ENCODE measurements at regions not wholly inside any gene's neighbourhood (a gene's known extent, or its start where the extent isn't known, plus 50 kb on each side); places are given as distances from the start of the nearest gene placed in this dataset.

DNA sequence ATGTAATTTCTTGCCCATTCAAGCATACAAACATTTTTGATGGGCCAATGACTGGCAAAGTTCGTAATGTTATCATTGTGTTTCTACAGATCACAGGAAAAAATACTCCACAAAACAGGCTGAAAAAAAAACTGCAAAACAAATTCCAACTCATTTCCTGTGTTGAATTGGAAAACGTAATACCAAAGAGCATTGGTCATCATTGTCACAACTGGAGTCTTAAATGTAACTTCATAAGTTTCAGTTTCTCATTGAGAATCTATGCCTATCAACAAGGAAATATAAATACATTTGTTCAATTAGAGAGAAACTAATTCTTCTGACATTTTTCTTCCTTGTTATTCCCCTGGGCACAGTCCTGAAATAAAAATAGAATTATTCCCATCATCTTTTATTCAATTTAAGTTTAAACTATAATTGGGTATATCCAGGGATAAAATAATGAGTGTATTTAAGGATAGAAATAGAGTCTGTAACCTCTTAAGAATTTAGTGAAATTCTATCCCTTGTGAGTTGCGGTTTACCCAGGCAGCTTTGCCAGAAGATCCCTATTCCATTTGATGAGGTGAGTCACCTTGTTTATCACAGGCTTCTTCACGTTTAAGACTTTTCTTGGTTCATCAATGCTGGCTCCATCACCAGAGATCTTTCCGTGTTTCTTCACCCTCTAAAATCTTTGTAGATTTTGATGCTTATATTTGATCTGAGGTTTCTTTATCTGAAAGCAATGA lies 112.7 kb upstream of the ITGA1 start:
- Mint-ChIP-seq H3K27ac (no peak overlapping the region), H3K4me3 (no peak overlapping the region), H3K27me3 (ENCODE audit: low read depth) (peaks cover 41% of the 10 kb centered on the region), H3K36me3 (ENCODE audit: low read depth) (no peaks in the 10 kb centered on the region), H3K4me1 (ENCODE audit: low read depth) (peaks cover 9% of the 10 kb centered on the region), H3K9me3 (no peaks in the 10 kb centered on the region)

DNA sequence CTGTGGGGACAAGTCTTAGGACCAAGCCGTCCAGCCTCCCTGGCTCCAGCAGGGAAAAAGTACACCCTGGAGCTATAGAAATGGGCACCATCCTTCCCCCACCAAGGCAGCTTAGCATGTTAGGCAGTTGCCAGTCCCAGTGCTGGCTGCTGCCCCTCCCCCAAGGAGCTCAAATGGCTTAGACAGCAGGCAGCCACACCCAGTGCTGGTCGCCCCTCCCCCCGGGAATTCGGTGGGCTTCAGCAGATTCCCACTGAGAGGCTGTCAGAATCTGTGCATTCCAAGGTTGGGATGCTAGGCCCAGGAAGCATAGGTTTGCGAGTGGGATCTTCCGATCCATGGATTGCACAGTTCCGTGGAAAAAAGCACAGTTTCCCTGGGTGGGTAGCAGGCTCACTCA lies 105.2 kb upstream of the ITGA1 start:
- Mint-ChIP-seq H3K27me3 (ENCODE audit: low read depth) (peaks cover 37% of the 10 kb centered on the region), H3K4me1 (ENCODE audit: low read depth) (no peaks in the 10 kb centered on the region), H3K9me3 (no peaks in the 10 kb centered on the region), H3K4me3 (no peak overlapping the region), H3K36me3 (ENCODE audit: low read depth) (no peaks in the 10 kb centered on the region), H3K27ac (no peak overlapping the region)

DNA sequence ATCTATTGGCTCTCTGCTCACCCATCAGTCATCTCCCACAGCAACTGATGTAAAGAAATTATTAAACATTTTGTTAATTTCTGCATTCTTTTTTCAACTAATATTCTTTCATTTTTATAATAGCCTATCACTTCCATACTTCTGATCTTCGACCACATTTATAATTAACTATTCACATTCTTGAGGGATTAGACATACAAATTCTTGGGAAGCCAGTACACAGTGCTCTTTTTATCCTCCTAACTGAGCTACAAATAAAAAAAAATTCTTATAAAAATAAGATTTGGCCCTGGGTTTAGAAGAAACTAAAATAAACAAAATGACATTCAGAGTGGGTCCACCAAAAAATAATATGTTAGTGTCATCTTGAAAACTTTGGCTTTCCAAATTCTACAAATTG lies 103.7 kb upstream of the ITGA1 start:
- Mint-ChIP-seq H3K9me3 (no peaks in the 10 kb centered on the region), H3K27ac (no peak overlapping the region), H3K4me1 (ENCODE audit: low read depth) (no peaks in the 10 kb centered on the region), H3K4me3 (no peak overlapping the region), H3K27me3 (ENCODE audit: low read depth) (peaks cover 26% of the 10 kb centered on the region), H3K36me3 (ENCODE audit: low read depth) (no peaks in the 10 kb centered on the region)

GRCh38 chr5:52685566-52685965 lies 102.2 kb upstream of the ITGA1 start:
- no peak overlapping the region for H3K27ac Mint-ChIP-seq
- H3K4me1 Mint-ChIP-seq (ENCODE audit: low read depth) = no peaks in the 10 kb centered on the region
- no peak overlapping the region for H3K4me3 Mint-ChIP-seq

DNA sequence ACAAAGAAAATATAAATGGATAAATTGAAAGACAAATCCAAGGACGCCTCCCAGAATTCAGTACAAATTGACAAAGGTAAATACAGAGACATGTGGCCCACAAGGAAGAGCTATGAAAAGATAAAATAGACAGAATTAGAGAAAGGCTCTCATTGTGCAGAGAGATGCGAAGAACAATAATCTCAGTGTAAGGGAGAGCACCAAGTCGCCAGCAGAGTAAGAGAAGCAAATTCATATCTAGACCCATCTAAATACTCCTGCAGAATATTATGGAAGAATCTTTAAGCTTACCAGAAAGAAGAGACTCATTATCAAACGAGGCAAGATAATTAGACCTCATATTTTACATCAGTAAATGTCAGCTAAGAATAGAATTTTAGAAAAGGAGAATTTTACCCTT lies 101.7 kb upstream of the ITGA1 start:
- Mint-ChIP-seq H3K9me3 (no peaks in the 10 kb centered on the region), H3K4me3 (no peak overlapping the region), H3K36me3 (ENCODE audit: low read depth) (no peaks in the 10 kb centered on the region), H3K27me3 (ENCODE audit: low read depth) (peaks cover 12% of the 10 kb centered on the region), H3K4me1 (ENCODE audit: low read depth) (no peaks in the 10 kb centered on the region), H3K27ac (no peak overlapping the region)

More at GRCh38 chr5:52685566-52685965, 102.2 kb upstream of the ITGA1 start:
- H3K9me3 Mint-ChIP-seq = no peaks in the 10 kb centered on the region
- no peaks in the 10 kb centered on the region for H3K36me3 Mint-ChIP-seq (ENCODE audit: low read depth)
- H3K27me3 Mint-ChIP-seq (ENCODE audit: low read depth) = peaks cover 12% of the 10 kb centered on the region

DNA sequence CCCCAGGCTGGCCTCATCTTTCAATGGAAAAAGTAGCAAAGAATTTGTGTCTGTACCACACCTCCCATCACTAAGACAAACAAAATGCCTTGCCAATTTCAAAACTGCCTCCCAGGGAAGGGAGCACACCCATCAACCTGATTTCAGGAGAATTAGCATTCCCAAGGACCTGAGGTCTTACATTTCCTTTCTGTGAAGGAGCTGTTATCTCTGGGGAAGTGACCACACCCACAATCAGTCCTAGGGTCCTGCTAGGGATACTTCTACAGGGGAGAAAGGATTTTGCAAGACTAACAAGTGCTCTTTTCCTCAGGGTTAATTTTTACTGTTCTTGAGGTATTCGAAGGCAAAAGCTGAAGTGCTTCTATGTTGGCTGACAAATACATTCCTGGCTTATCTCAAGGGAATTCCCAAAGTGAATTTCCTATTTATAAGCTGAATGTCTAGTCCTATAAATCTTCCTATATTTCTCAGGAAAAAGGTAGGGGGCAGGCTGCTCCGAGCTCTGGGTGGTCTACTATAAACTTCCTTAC lies 97.4 kb upstream of the ITGA1 start:
- Mint-ChIP-seq H3K4me3 (no peak overlapping the region), H3K27me3 (ENCODE audit: low read depth) (peaks cover 29% of the 10 kb centered on the region), H3K36me3 (ENCODE audit: low read depth) (peaks cover 2% of the 10 kb centered on the region), H3K27ac (no peak overlapping the region), H3K4me1 (ENCODE audit: low read depth) (peaks cover 14% of the 10 kb centered on the region), H3K9me3 (no peaks in the 10 kb centered on the region)

DNA sequence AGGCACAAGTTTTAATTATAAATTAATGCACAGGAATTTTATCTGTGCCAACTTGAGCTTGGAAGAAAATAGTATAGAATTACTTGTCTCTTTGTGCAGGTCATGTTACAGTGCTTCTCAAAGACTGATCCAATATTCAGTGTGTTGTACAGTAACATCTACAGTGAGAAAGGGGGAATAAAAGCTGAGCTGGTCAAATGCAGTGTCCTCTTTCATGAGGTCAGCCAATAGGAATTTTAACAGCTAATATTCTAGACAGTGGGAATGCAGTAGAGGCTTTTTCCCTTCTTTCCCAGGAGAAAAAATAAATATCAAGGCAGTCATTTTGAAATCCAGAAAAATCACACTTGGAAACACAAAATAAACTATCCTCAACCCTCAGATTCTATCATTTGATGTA lies 95.7 kb upstream of the ITGA1 start:
- peaks cover 24% of the 10 kb centered on the region for H3K27me3 Mint-ChIP-seq (ENCODE audit: low read depth)
- H3K9me3 Mint-ChIP-seq = no peaks in the 10 kb centered on the region
- peaks cover 16% of the 10 kb centered on the region for H3K4me1 Mint-ChIP-seq (ENCODE audit: low read depth)
- H3K36me3 Mint-ChIP-seq (ENCODE audit: low read depth) = peaks cover 2% of the 10 kb centered on the region
- no peak overlapping the region for H3K4me3 Mint-ChIP-seq
- no peak overlapping the region for H3K27ac Mint-ChIP-seq

- H3K36me3 Mint-ChIP-seq (ENCODE audit: low read depth) = peaks cover 2% of the 10 kb centered on the region
- no peaks in the 10 kb centered on the region for H3K9me3 Mint-ChIP-seq
- no peak overlapping the region for H3K4me3 Mint-ChIP-seq
- no peak overlapping the region for H3K27ac Mint-ChIP-seq
- peaks cover 24% of the 10 kb centered on the region for H3K27me3 Mint-ChIP-seq (ENCODE audit: low read depth)
- H3K4me1 Mint-ChIP-seq (ENCODE audit: low read depth) = peaks cover 16% of the 10 kb centered on the region
These were observed 95.1 kb upstream of the ITGA1 start for GRCh38 chr5:52692606-52693005.

GRCh38 chr5:52693280-52693679 lies 94.4 kb upstream of the ITGA1 start:
- Mint-ChIP-seq H3K27ac (no peak overlapping the region), H3K27me3 (ENCODE audit: low read depth) (peaks cover 24% of the 10 kb centered on the region), H3K4me3 (no peak overlapping the region), H3K36me3 (ENCODE audit: low read depth) (peaks cover 2% of the 10 kb centered on the region), H3K9me3 (no peaks in the 10 kb centered on the region), H3K4me1 (ENCODE audit: low read depth) (peaks cover 16% of the 10 kb centered on the region)

GRCh38 chr5:52693836-52694235 lies 93.9 kb upstream of the ITGA1 start:
- H3K4me1 Mint-ChIP-seq (ENCODE audit: low read depth) = peaks cover 16% of the 10 kb centered on the region
- H3K27me3 Mint-ChIP-seq (ENCODE audit: low read depth) = peaks cover 24% of the 10 kb centered on the region
- H3K27ac Mint-ChIP-seq = no peak overlapping the region
- H3K9me3 Mint-ChIP-seq = no peaks in the 10 kb centered on the region
- peaks cover 2% of the 10 kb centered on the region for H3K36me3 Mint-ChIP-seq (ENCODE audit: low read depth)
- no peak overlapping the region for H3K4me3 Mint-ChIP-seq

DNA sequence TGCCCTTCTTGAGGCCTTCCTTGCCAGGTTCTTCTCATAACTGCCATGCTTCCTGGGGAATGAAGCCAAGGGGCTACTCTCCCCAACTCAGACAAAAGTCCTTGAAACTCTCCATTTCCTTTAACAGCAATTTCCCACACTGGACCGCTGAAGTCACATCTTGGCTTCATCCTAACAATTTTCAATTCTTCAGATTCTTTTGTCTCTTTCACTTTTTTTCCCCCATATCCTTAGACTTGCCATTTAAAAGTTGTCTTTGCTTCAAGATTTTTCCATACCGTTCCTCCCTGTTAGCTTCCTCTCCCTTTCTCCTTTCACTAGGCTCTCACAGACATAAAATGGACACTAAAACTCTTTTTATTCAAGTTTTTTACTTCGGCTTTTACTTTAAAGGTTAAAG lies 93.1 kb upstream of the ITGA1 start:
- H3K27ac Mint-ChIP-seq = peak overlapping the region; percentile 17
- peaks cover 16% of the 10 kb centered on the region for H3K4me1 Mint-ChIP-seq (ENCODE audit: low read depth)
- no peaks in the 10 kb centered on the region for H3K9me3 Mint-ChIP-seq
- H3K4me3 Mint-ChIP-seq = no peak overlapping the region
- peaks cover 2% of the 10 kb centered on the region for H3K36me3 Mint-ChIP-seq (ENCODE audit: low read depth)
- peaks cover 24% of the 10 kb centered on the region for H3K27me3 Mint-ChIP-seq (ENCODE audit: low read depth)

DNA sequence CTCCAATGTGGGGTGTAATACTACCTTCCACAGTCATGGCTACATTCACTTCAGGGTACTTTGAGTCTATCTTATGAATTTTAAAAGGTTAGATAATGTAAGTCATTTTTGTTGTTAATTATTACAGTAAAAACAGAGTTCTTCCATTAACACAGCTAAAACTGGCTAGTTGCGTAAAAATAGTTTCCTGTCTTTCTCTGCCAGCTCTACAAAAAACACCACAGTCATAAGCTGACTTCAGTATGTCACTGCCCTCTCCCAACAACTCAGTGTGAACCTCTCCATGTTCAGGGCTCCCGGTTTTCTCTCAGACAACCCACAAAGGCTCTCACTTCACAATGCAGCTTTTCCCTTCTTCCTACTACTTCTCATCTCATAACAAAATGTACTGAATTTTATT lies 84.8 kb upstream of the ITGA1 start:
- Mint-ChIP-seq H3K36me3 (ENCODE audit: low read depth) (peaks cover 3% of the 10 kb centered on the region), H3K4me1 (ENCODE audit: low read depth) (peaks cover 27% of the 10 kb centered on the region), H3K9me3 (no peaks in the 10 kb centered on the region), H3K27ac (no peak overlapping the region), H3K27me3 (ENCODE audit: low read depth) (peaks cover 3% of the 10 kb centered on the region), H3K4me3 (no peak overlapping the region)

GRCh38 chr5:52703321-52703720 lies 84.4 kb upstream of the ITGA1 start:
- H3K4me1 Mint-ChIP-seq (ENCODE audit: low read depth) = peaks cover 28% of the 10 kb centered on the region
- H3K27ac Mint-ChIP-seq = no peak overlapping the region
- peaks cover 3% of the 10 kb centered on the region for H3K27me3 Mint-ChIP-seq (ENCODE audit: low read depth)
- H3K36me3 Mint-ChIP-seq (ENCODE audit: low read depth) = peaks cover 3% of the 10 kb centered on the region
- H3K9me3 Mint-ChIP-seq = no peaks in the 10 kb centered on the region
- no peak overlapping the region for H3K4me3 Mint-ChIP-seq

GRCh38 chr5:52705720-52706119 lies 82.0 kb upstream of the ITGA1 start:
- H3K4me3 Mint-ChIP-seq = no peak overlapping the region
- H3K36me3 Mint-ChIP-seq (ENCODE audit: low read depth) = peaks cover 3% of the 10 kb centered on the region
- peaks cover 3% of the 10 kb centered on the region for H3K27me3 Mint-ChIP-seq (ENCODE audit: low read depth)
- H3K27ac Mint-ChIP-seq = no peak overlapping the region
- peaks cover 49% of the 10 kb centered on the region for H3K4me1 Mint-ChIP-seq (ENCODE audit: low read depth)
- H3K9me3 Mint-ChIP-seq = no peaks in the 10 kb centered on the region

DNA sequence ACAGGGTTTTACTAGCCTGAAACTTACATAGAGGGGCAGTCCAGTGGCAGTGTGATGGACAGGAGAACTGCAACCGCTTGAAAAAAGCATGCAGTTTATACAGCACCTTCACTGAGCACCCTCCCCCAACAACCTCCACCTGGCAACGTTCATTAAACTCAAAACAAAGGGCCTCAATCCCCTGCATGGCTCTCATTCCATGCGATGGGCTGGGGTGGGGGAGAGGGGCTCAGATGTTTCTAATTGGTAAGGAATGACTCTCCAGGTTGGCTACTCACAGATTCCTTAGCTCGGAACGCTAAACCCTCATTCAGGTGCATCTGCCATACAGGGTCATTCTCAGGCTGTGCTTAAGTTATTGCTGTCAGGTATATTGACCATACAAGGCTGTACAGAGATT lies 80.9 kb upstream of the ITGA1 start:
- H3K36me3 Mint-ChIP-seq (ENCODE audit: low read depth) = peaks cover 3% of the 10 kb centered on the region
- H3K4me1 Mint-ChIP-seq (ENCODE audit: low read depth) = peaks cover 57% of the 10 kb centered on the region
- no peak overlapping the region for H3K4me3 Mint-ChIP-seq
- H3K27ac Mint-ChIP-seq = no peak overlapping the region
- H3K27me3 Mint-ChIP-seq (ENCODE audit: low read depth) = peaks cover 3% of the 10 kb centered on the region
- H3K9me3 Mint-ChIP-seq = no peaks in the 10 kb centered on the region
